Loucy (cell line): ENCODE measurements at regions not wholly inside any gene's neighbourhood (a gene's known extent, or its start where the extent isn't known, plus 50 kb on each side); places are given as distances from the start of the nearest gene placed in this dataset.

Experiments used
- CTCF ChIP-seq: fragments of 200-600 bp; sonication (generic); conservative IDR thresholded peaks from 2 replicates; pipeline ENCODE4 v1.5.1; 2014; ENCODE audit warnings: mild to moderate bottlenecking, antibody characterized with exemption, low read length
- EZH2phosphoT487 ChIP-seq: fragments of 200-600 bp; IDR thresholded peaks from 2 replicates; pipeline ENCODE4 v1.6.1; 2018; ENCODE audit warnings: antibody characterized with exemption, mild to moderate bottlenecking, moderate library complexity, borderline replicate concordance

- TF ChIP-seq CTCF (no peak), EZH2phosphoT487 (no peak)
These were observed 245.3 kb upstream of the NMUR2 start for GRCh38 chr5:152650413-152650812.
